Hepatocyte (in vitro differentiated cells): ENCODE measurements at regions not wholly inside any gene's neighbourhood (a gene's known extent, or its start where the extent isn't known, plus 50 kb on each side); places are given as distances from the start of the nearest gene placed in this dataset.

Source experiments
- DNase-seq: peaks from one replicate; pipeline ENCODE4 v3.0.0-alpha.2; 2016; ENCODE audit warnings: low spot score
- H2AFZ ChIP-seq: fragments of 200-600 bp; sonication (generic); 2 replicates; pipeline ENCODE4 v1.6.0; 2016; ENCODE audit warnings: antibody characterized with exemption, mild to moderate bottlenecking
- H3K27ac ChIP-seq: fragments of 200-600 bp; sonication (generic); 2 replicates; pipeline ENCODE4 v1.5.1; 2016; ENCODE audit warnings: mild to moderate bottlenecking
- H3K27me3 ChIP-seq: fragments of 200-600 bp; sonication (generic); 2 replicates; pipeline ENCODE4 v1.6.1; 2016
- H3K36me3 ChIP-seq: fragments of 200-600 bp; sonication (generic); replicated peaks from 2 replicates; pipeline ENCODE4 v1.5.1; 2016; ENCODE audit warnings: low read depth; ENCODE audit not compliant: insufficient read depth
- H3K4me1 ChIP-seq: fragments of 200-600 bp; sonication (generic); 2 replicates; pipeline ENCODE4 v1.5.1; 2016; ENCODE audit warnings: mild to moderate bottlenecking, moderate library complexity; ENCODE audit not compliant: insufficient read depth
- H3K4me2 ChIP-seq: fragments of 200-600 bp; sonication (generic); 2 replicates; pipeline ENCODE4 v1.6.0; 2016
- H3K4me3 ChIP-seq: fragments of 200-600 bp; sonication (generic); 2 replicates; pipeline ENCODE4 v1.5.1; 2016; ENCODE audit warnings: mild to moderate bottlenecking
- H3K79me2 ChIP-seq: fragments of 200-600 bp; sonication (generic); 2 replicates; pipeline ENCODE4 v1.6.0; 2017; ENCODE audit warnings: mild to moderate bottlenecking
- H3K9me2 ChIP-seq: fragments of 200-600 bp; sonication (generic); replicated peaks from 2 replicates; pipeline ENCODE4 v1.6.0; 2017; ENCODE audit warnings: mild to moderate bottlenecking; ENCODE audit not compliant: insufficient read depth
- H3K9me3 ChIP-seq: fragments of 200-600 bp; sonication (generic); 2 replicates; pipeline ENCODE4 v1.5.1; 2016; ENCODE audit warnings: low read depth, mild to moderate bottlenecking
- H4K20me1 ChIP-seq: fragments of 200-600 bp; sonication (generic); 2 replicates; pipeline ENCODE4 v1.6.0; 2016; ENCODE audit warnings: mild to moderate bottlenecking; ENCODE audit not compliant: insufficient read depth, poor library complexity, severe bottlenecking
- CTCF ChIP-seq: fragments of 200-600 bp; sonication (generic); IDR thresholded peaks from 2 replicates; pipeline ENCODE4 v1.5.1; 2016; ENCODE audit warnings: antibody characterized with exemption, mild to moderate bottlenecking; ENCODE audit not compliant: poor library complexity
- EZH2 ChIP-seq: fragments of 200-600 bp; sonication (generic); IDR thresholded peaks from 2 replicates; pipeline ENCODE4 v1.6.1; 2016; ENCODE audit warnings: antibody characterized with exemption, mild to moderate bottlenecking, borderline replicate concordance
- EZH2phosphoT487 ChIP-seq: fragments of 200-600 bp; sonication (generic); IDR thresholded peaks from one replicate; pipeline ENCODE4 v1.6.1; 2018; ENCODE audit warnings: antibody characterized with exemption, mild to moderate bottlenecking, low read depth, moderate library complexity; ENCODE audit not compliant: unreplicated experiment, severe bottlenecking
- WGBS: methylation state at CpG from one replicate; pipeline ENCODE4 v1.1.6; 2016; ENCODE audit warnings: low lambda C conversion rate; ENCODE audit errors: missing lambda C conversion rate; 5-methylcytosine and 5-hydroxymethylcytosine counted together

DNA sequence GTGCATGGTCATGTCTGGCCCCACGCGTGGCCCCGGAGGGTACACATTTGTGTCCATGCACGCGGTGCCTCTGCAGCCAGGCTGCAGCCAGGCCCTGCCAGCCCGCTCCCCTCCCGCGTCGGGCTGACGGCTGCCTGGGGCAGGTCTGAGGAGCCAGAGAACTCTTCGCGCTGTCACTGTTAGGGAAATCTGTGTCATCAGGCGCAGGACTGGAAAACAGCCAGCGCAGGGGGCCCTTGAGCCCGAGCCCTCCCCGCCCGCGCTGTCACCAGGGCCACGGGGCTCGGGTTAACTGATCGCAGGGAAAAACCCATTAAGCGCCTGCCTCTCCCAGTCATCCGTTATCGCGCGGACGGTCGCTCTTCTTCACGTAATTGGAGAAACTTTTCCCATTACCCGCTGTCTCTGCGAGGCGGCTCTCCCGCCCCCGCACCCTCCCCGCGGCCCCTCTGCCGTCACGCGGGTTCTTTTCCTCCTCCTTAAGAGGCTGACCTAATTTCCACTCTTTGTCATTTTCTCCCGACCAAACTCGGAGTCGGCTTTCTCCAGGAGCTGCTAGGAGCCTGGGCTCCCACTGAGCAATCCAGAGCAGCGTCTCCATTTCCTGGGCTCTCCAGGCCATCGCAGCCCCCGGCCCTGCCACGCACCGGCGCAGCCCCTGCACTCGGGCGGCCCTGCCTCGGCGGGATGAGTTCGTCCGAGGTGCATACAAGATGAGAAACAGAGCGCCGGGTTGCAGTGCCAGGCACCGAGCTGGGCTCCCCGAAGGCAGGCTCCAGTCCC, 57.5 kb upstream of the PRR23E start:
- no peaks in the 10 kb centered on the region for H4K20me1 ChIP-seq
- WGBS, result 12% methylated on average over 57 of the region's 58 CpGs
- H3K4me3 ChIP-seq, result no peak overlapping the region
- no peaks in the 10 kb centered on the region for H3K36me3 ChIP-seq
- no peak overlapping the region for H3K27ac ChIP-seq
- no peak for TF ChIP-seq EZH2phosphoT487
- no peak for TF ChIP-seq EZH2
- no peak for TF ChIP-seq CTCF
- no peaks in the 10 kb centered on the region for H3K9me3 ChIP-seq
- no peaks in the 10 kb centered on the region for H3K79me2 ChIP-seq
- H2AFZ ChIP-seq, result no peak overlapping the region
- DNase-seq, result peak; percentile 56
- H3K27me3 ChIP-seq, result peaks cover 51% of the 10 kb centered on the region
- H3K9me2 ChIP-seq, result no peaks in the 10 kb centered on the region
- H3K4me1 ChIP-seq, result peaks cover 4% of the 10 kb centered on the region
- H3K4me2 ChIP-seq, result peak overlapping the region; percentile 83

DNA sequence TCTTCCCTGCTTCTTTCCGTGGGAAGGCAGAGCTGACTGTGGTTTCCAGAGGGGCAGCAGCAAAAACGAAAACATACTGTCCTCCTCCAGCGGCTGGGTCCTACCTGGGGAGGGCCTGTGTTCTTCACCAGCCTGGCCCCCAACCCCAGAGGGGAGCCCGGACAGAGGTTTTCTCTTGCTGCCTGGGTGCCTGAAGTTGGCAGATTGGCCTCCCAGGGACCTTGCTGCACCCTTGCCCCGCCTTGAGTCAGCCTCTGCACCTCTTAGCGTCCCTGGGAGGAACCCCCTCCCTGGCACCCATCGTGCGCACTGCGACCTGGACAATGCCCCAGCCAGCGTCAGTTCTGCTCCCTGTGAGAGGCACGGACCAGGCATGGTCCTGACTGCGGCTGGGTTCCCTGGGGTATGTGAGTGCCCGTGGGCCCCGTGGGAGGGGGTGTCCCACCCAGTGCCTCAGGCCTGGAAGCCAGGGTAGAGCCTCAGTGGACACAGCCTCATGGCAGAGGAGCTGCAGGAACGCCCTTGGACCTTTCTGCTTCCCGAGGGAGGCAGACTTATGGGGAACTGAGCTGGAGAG, 56.8 kb upstream of the PRR23E start:
- no peaks in the 10 kb centered on the region for H3K9me3 ChIP-seq
- DNase-seq, result no peak
- peaks cover 51% of the 10 kb centered on the region for H3K27me3 ChIP-seq
- H3K4me2 ChIP-seq, result no peak overlapping the region
- H3K4me1 ChIP-seq, result peaks cover 4% of the 10 kb centered on the region
- no peaks in the 10 kb centered on the region for H3K9me2 ChIP-seq
- no peaks in the 10 kb centered on the region for H3K36me3 ChIP-seq
- no peak overlapping the region for H3K27ac ChIP-seq
- no peak for TF ChIP-seq CTCF
- no peak for TF ChIP-seq EZH2
- no peak for TF ChIP-seq EZH2phosphoT487
- H3K4me3 ChIP-seq, result no peak overlapping the region
- WGBS, result 86% methylated on average over 16 of the region's 16 CpGs
- H2AFZ ChIP-seq, result no peak overlapping the region
- H4K20me1 ChIP-seq, result no peaks in the 10 kb centered on the region
- H3K79me2 ChIP-seq, result no peaks in the 10 kb centered on the region

DNA sequence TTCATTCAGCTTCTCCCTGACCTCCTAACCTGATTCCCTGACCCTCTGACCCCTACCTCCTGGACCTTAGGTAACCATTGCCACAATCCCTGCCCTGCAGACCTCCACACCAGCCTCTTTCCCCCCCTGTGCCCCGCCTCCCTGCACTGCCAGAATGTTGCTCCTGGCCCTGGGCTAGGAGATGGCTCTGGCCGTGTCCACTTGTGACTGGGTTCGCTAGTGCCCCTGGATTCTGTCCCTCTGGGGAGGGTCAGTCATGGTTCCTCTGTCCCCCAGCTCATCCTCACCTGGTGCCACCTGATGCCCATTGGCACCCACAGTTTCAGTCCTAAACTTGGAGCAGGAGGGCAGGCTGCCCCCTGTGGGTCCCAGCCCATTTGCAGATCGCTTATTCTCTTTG, 56.2 kb upstream of the PRR23E start:
- Histone ChIP-seq H3K4me1 (peaks cover 8% of the 10 kb centered on the region), H3K36me3 (no peaks in the 10 kb centered on the region), H4K20me1 (no peaks in the 10 kb centered on the region), H3K27me3 (peaks cover 51% of the 10 kb centered on the region), H3K27ac (no peak overlapping the region), H3K9me3 (no peaks in the 10 kb centered on the region), H3K9me2 (no peaks in the 10 kb centered on the region), H3K4me2 (no peak overlapping the region), H3K4me3 (no peak overlapping the region), H2AFZ (no peak overlapping the region), H3K79me2 (no peaks in the 10 kb centered on the region)
- no peak for DNase-seq
- WGBS, result 89% methylated on average over 4 of the region's 4 CpGs
- TF ChIP-seq EZH2phosphoT487 (no peak), CTCF (no peak), EZH2 (no peak)
